Heart left ventricle (tissue), 16 donors: ENCODE measurements at regions not wholly inside any gene's neighbourhood (a gene's known extent, or its start where the extent isn't known, plus 50 kb on each side); places are given as distances from the start of the nearest gene placed in this dataset.

Experiments used
- ATAC-seq, 4 donors: fragments of 200-7000 bp; cut with Tn5 transposase; one replicate each; pipeline ENCODE4 v1.9.1; 2020 to 2022; ENCODE audit warnings: moderate library complexity in 4 of 4, mild to moderate bottlenecking in 3 of 4, moderate number of reproducible peaks in 1 of 4
- DNase-seq, 5 donors: peaks; one replicate each; pipeline ENCODE4 v3.0.0-alpha.2; 2020
- H3K27ac ChIP-seq, 12 donors: fragments of 200-600 bp; sonication (generic) in 4 of 12; one replicate each; pipeline versions ENCODE4 v1.5.0 to v1.8.0; 2016 to 2022; ENCODE audit warnings: mild to moderate bottlenecking in 2 of 12
- H3K27me3 ChIP-seq, 9 donors: fragments of 200-600 bp; sonication (generic) in 2 of 9; one replicate each; pipeline versions ENCODE4 v1.5.1 to v1.8.0; 2016 to 2022; ENCODE audit warnings: mild to moderate bottlenecking in 3 of 9
- H3K36me3 ChIP-seq, 9 donors: fragments of 200-600 bp; sonication (generic) in 2 of 9; one replicate each; pipeline versions ENCODE4 v1.5.0 to v1.8.0; 2018 to 2022; ENCODE audit warnings: mild to moderate bottlenecking in 2 of 9
- H3K4me1 ChIP-seq, 12 donors: fragments of 200-600 bp; sonication (generic) in 4 of 12; one replicate each; pipeline versions ENCODE4 v1.5.0 to v1.8.0; 2016 to 2022; ENCODE audit warnings: mild to moderate bottlenecking in 3 of 12
- H3K4me3 ChIP-seq, 12 donors: fragments of 200-600 bp; sonication (generic) in 4 of 12; one replicate each; pipeline versions ENCODE4 v1.5.0 to v1.8.0; 2017 to 2022; ENCODE audit warnings: mild to moderate bottlenecking in 9 of 12, moderate library complexity in 4 of 12
- H3K9me3 ChIP-seq, 12 donors: fragments of 200-600 bp; sonication (generic) in 4 of 12; one replicate each; pipeline versions ENCODE4 v1.5.0 to v1.8.0; 2016 to 2022; ENCODE audit warnings: mild to moderate bottlenecking in 1 of 12
- POLR2A ChIP-seq, 2 donors: fragments of 450-650 bp; IDR thresholded peaks; one replicate each; pipeline ENCODE4 v1.6.1; 2017; ENCODE audit warnings: antibody characterized with exemption in 2 of 2, mild to moderate bottlenecking in 2 of 2, moderate library complexity in 2 of 2
- WGBS, 4 donors: extraction: QIAGEN DNeasy Blood & Tissue Kit in 2 of 4; methylation state at CpG; one replicate each; pipeline versions ENCODE4 v1.1.5 to v1.1.7; 2013 to 2018; 5-methylcytosine and 5-hydroxymethylcytosine counted together
- intact Hi-C, 10 donors: fragments of 100-400 bp; cut with DNase I; formaldehyde crosslinking; loops; one replicate each; pipeline versions ENCODE4 v1.11.1 to v1.14.2; 2022
- TF ChIP-seq, protein P1 (sequence below), 12 donors: fragments of 200-600 bp; sonication (generic) in 4 of 12; IDR thresholded peaks; one replicate each; pipeline versions ENCODE4 v1.5.0 to v1.8.0; 2018 to 2022; ENCODE audit warnings: antibody characterized with exemption in 12 of 12, mild to moderate bottlenecking in 5 of 12
- donor health status: ischemic (EF 13 %, LVEDD 7.1; RV severe dilation, severe dysfunction).
- donor health status: healthy with polysubstance abuse.
- donor health status: DM: no; HTN: yes; CAD: no.
- donor health status: DM: no; HTN: no; CAD: no.
- donor health status: ischemic (EF 25% LVEDD 6.9; RV normal size, moderate dysfunction).
- donor health status: ischemic (EF 25% LVEDD 5.7; RV mildly dilated, moderate dysfunction).
- donor health status: healthy.
- donor health status: DM: yes; HTN: yes; CAD: no.
- donor health status: ischemic (EF 35%, LVEDD 5.7; RV mildly dilated, moderate dysfunction).
- donor health status: nonischemic (EF 11% LVEDD 7.7; RV severe dilation, severe dysfunction).
- donor health status: DM: yes; HTN: yes; CAD: no.
- donor health status: PGD.
- donor health status: ischemic (EF 29% LVEDD 5.4; RV normal size, mild dysfunction).
- donor health status: nonischemic (EF 23%, LVEDD 6.1; RV moderate dilation, normal function).

DNA sequence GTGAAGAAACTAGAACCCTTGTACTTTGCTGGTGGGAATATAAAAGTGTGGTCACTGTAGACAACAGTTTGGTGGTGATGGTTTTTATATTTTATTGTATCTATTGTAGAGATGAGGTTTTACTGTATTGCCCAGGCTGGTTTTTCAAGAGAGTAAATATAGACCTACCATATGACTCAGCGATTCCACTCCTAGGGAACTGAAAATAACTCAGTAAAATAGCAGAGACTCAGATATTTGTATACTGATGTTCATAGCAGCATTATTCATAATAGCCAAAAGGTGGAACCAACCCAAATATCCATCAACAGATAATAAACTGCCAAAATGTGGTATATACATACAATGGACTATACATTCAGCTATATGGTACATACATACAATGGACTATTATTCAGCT is 68.8 kb upstream of the IL12A start:
- intact Hi-C loops, result loop anchor here in 1 of 10 donors (10.0 kb wide), 1 partner anchor 65 kb away; the partner anchor contains the start of gene IL12A
- Histone ChIP-seq H3K27me3 (no peaks in the 10 kb centered on the region), H3K4me1 (peaks cover 0 to 21% (median 0%) of the 10 kb centered on the region in 12 donors), H3K9me3 (peaks cover 0 to 3% (median 0%) of the 10 kb centered on the region in 12 donors), H3K27ac (peak overlapping the region in 1 of 12 donors; percentile 19), H3K36me3 (no peaks in the 10 kb centered on the region), H3K4me3 (no peak overlapping the region)
- DNase-seq (no peak), ATAC-seq (peak in 3 of 4 donors; percentile 60 to 84 (median 71))
- 44 to 55% (median 46%) methylated on average over 1 of the region's 1 CpG for WGBS, 4 donors
- TF ChIP-seq, protein P1, sequence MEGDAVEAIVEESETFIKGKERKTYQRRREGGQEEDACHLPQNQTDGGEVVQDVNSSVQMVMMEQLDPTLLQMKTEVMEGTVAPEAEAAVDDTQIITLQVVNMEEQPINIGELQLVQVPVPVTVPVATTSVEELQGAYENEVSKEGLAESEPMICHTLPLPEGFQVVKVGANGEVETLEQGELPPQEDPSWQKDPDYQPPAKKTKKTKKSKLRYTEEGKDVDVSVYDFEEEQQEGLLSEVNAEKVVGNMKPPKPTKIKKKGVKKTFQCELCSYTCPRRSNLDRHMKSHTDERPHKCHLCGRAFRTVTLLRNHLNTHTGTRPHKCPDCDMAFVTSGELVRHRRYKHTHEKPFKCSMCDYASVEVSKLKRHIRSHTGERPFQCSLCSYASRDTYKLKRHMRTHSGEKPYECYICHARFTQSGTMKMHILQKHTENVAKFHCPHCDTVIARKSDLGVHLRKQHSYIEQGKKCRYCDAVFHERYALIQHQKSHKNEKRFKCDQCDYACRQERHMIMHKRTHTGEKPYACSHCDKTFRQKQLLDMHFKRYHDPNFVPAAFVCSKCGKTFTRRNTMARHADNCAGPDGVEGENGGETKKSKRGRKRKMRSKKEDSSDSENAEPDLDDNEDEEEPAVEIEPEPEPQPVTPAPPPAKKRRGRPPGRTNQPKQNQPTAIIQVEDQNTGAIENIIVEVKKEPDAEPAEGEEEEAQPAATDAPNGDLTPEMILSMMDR (IDR thresholded peaks at IDR 0.05), result no peak
- TF ChIP-seq POLR2A (IDR thresholded peaks at IDR 0.05), result no peak

DNA sequence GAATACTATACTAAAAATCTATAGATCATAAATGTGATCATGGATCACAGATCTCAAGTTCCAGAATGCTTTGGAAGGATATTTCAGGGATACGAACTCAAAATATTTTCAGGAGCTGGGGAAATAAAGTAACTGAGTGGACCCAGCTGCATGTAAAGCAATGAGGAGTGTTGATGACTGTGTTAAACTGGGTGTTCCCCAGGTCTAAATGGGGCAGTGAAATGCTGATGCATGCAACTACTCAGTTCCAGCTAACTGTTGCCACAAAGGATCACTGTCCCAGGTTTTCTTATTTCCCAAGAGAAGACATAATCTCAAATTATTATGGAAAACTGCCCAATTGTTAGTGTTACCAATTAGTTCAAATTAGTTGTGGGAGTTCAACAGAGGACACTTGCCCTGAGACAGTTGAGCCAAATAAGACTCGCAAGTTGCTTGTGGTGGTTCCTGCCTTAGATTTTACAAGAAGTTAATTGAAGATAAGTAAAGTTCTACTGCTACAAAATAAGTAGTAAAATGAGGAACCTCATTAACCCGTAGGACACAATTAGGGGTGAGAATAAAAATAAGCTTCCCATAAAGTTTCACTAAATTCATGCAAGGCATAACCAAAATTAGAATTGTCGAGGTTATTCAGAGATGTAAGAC is 66.3 kb upstream of the IL12A start:
- Histone ChIP-seq H3K27me3 (no peaks in the 10 kb centered on the region), H3K4me1 (peaks cover 0 to 21% (median 0%) of the 10 kb centered on the region in 12 donors), H3K27ac (no peak overlapping the region), H3K4me3 (no peak overlapping the region), H3K9me3 (peaks cover 0 to 3% (median 0%) of the 10 kb centered on the region in 12 donors), H3K36me3 (no peaks in the 10 kb centered on the region)
- ATAC-seq (no peak), DNase-seq (no peak)
- intact Hi-C loops, result loop anchor here in 1 of 10 donors (10.0 kb wide), 1 partner anchor 62 kb away; the partner anchor contains the start of gene IL12A
- TF ChIP-seq, protein P1 (IDR thresholded peaks at IDR 0.05), result no peak
- TF ChIP-seq POLR2A (IDR thresholded peaks at IDR 0.05), result no peak
- 87 to 96% (median 91%) methylated on average over 4 of the region's 4 CpGs for WGBS, 4 donors

DNA sequence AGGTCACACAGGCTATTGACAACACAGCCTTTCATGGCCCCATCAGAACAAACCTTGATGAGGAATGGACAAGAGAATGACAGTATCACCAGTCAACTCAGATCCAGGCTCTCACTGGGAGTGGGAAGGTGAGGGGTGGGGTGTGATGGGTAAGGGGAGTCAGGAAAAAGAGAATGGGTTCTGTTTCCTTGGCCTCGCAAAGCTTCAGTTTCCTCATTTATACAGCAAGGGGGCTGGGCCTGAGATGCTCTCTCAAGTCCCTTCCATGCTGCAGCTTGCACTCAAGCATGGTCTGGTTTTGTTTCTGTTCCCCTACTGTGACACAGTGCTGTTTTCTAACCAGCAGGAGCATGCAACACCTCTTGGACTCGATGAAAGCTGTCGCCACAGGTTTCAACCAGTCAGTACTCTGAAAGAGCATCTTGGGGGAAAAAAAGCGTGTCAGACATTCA is 65.7 kb upstream of the IL12A start:
- Histone ChIP-seq H3K4me3 (no peak overlapping the region), H3K27me3 (no peaks in the 10 kb centered on the region), H3K36me3 (no peaks in the 10 kb centered on the region), H3K27ac (no peak overlapping the region), H3K4me1 (peaks cover 0 to 25% (median 0%) of the 10 kb centered on the region in 12 donors), H3K9me3 (peaks cover 0 to 3% (median 0%) of the 10 kb centered on the region in 12 donors)
- DNase-seq, result no peak
- ATAC-seq, result no peak
- WGBS, 4 donors, result 66 to 84% (median 77%) methylated on average over 4 of the region's 4 CpGs
- intact Hi-C loops, result loop anchor here in 1 of 10 donors (10.0 kb wide), 1 partner anchor 62 kb away; the partner anchor contains the start of gene IL12A
- no peak for TF ChIP-seq POLR2A (IDR thresholded peaks at IDR 0.05)
- TF ChIP-seq, protein P1 (IDR thresholded peaks at IDR 0.05), result no peak

DNA sequence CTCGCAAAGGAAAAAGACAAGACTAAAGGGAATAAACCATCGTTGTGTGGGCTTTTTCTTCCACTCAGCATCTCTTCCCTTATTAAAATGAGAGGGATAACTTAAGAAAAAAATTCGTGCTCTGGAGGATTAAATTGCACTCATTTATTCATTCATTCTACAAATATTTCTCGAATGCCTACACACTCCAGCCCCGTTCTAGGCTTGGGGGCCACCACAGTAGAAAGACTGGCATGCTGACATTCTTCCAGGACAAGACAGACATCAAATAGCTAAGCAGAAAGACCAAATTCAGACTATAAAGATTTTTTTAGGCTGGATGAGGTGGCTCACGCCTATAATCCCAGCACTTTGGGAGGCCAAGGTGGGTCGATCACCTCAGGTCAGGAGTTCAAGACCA is 65.3 kb upstream of the IL12A start:
- TF ChIP-seq POLR2A (IDR thresholded peaks at IDR 0.05), result no peak
- TF ChIP-seq, protein P1 (IDR thresholded peaks at IDR 0.05), result no peak
- Histone ChIP-seq H3K4me1 (peaks cover 0 to 29% (median 0%) of the 10 kb centered on the region in 12 donors), H3K9me3 (peaks cover 0 to 3% (median 0%) of the 10 kb centered on the region in 12 donors), H3K4me3 (no peak overlapping the region), H3K27me3 (no peaks in the 10 kb centered on the region), H3K27ac (no peak overlapping the region), H3K36me3 (no peaks in the 10 kb centered on the region)
- no peak for DNase-seq
- WGBS, 4 donors, result 88 to 93% (median 90%) methylated on average over 7 of the region's 7 CpGs
- ATAC-seq, result no peak
- intact Hi-C loops, result loop anchor here in 1 of 10 donors (10.0 kb wide), 1 partner anchor 61 kb away; the partner anchor contains the start of gene IL12A
